ENCODE measurements at regions not wholly inside any gene's neighbourhood (a gene's known extent, or its start where the extent isn't known, plus 50 kb on each side); places are given as distances from the start of the nearest gene placed in this dataset.

- DNase-seq (ENCODE audit: low read depth, low spot score) = no peak
- Histone ChIP-seq H3K36me3 (ENCODE audit: control insufficient read depth in 2 of 2, extremely low read depth in 1 of 2, insufficient read depth in 2 of 2, low read length in 2 of 2) (no peaks in the 10 kb centered on the region), H3K4me1 (ENCODE audit: control insufficient read depth, extremely low read depth, insufficient read depth, low read length) (no peaks in the 10 kb centered on the region), H3K9me3 (ENCODE audit: control insufficient read depth, low read depth, low read length) (peaks cover 2% of the 10 kb centered on the region), H3K27ac (ENCODE audit: control insufficient read depth, insufficient read depth, low read length) (no peak overlapping the region), H2AFZ (ENCODE audit: control insufficient read depth, low read length) (no peak overlapping the region), H4K20me1 (ENCODE audit: control insufficient read depth, extremely low read depth, insufficient read depth, low read length) (no peaks in the 10 kb centered on the region), H3K4me3 (ENCODE audit: control insufficient read depth in 2 of 3, extremely low read depth in 1 of 3, insufficient read depth in 2 of 3, low read depth in 1 of 3, low read length in 3 of 3) (no peak overlapping the region), H3K9me1 (ENCODE audit: control insufficient read depth, extremely low read depth, insufficient read depth, low read length) (no peaks in the 10 kb centered on the region), H3K9ac (ENCODE audit: control insufficient read depth, extremely low read depth, insufficient read depth, low read length) (no peak overlapping the region), H3K4me2 (ENCODE audit: control insufficient read depth, extremely low read depth, insufficient read depth, low read depth, low read length) (no peak overlapping the region), H3K79me2 (ENCODE audit: control insufficient read depth, insufficient read depth, low read length) (no peaks in the 10 kb centered on the region), H3K27me3 (ENCODE audit: control insufficient read depth, extremely low read depth, insufficient read depth, low read length) (no peaks in the 10 kb centered on the region)
- dilution Hi-C loops (cut with MboI; ENCODE audit: extremely low pct_ligation_motif_present, low sequenced_read_pairs) = no loop called here
- TF ChIP-seq CTCF (optimal IDR thresholded peaks at IDR 0.05 in 1 of 3, IDR thresholded peaks at IDR 0.05 in 1 of 3, conservative IDR thresholded peaks at IDR 0.05 in 1 of 3; ENCODE audit: extremely low read depth in 1 of 3, insufficient read depth in 2 of 3, low read length in 3 of 3) (no peak), EZH2 (IDR thresholded peaks at IDR 0.05; ENCODE audit: low read length) (no peak)
- no peak for FAIRE-seq
Measured at GRCh38 chr21:24007592-24007991, 1599.7 kb downstream of the MRPL39 start.

- Histone ChIP-seq H3K4me2 (ENCODE audit: control insufficient read depth, extremely low read depth, insufficient read depth, low read depth, low read length) (no peak overlapping the region), H3K27ac (ENCODE audit: control insufficient read depth, insufficient read depth, low read length) (no peak overlapping the region), H4K20me1 (ENCODE audit: control insufficient read depth, extremely low read depth, insufficient read depth, low read length) (no peaks in the 10 kb centered on the region), H3K9me3 (ENCODE audit: control insufficient read depth, low read depth, low read length) (no peaks in the 10 kb centered on the region), H3K27me3 (ENCODE audit: control insufficient read depth, extremely low read depth, insufficient read depth, low read length) (no peaks in the 10 kb centered on the region), H3K9ac (ENCODE audit: control insufficient read depth, extremely low read depth, insufficient read depth, low read length) (no peak overlapping the region), H3K4me3 (ENCODE audit: control insufficient read depth in 2 of 3, extremely low read depth in 1 of 3, insufficient read depth in 2 of 3, low read depth in 1 of 3, low read length in 3 of 3) (no peak overlapping the region), H3K79me2 (ENCODE audit: control insufficient read depth, insufficient read depth, low read length) (no peaks in the 10 kb centered on the region), H3K9me1 (ENCODE audit: control insufficient read depth, extremely low read depth, insufficient read depth, low read length) (no peaks in the 10 kb centered on the region), H3K4me1 (ENCODE audit: control insufficient read depth, extremely low read depth, insufficient read depth, low read length) (no peaks in the 10 kb centered on the region), H2AFZ (ENCODE audit: control insufficient read depth, low read length) (no peak overlapping the region), H3K36me3 (ENCODE audit: control insufficient read depth in 2 of 2, extremely low read depth in 1 of 2, insufficient read depth in 2 of 2, low read length in 2 of 2) (no peaks in the 10 kb centered on the region)
- dilution Hi-C loops (cut with MboI; ENCODE audit: extremely low pct_ligation_motif_present, low sequenced_read_pairs) = no loop called here
- no peak for FAIRE-seq
- TF ChIP-seq EZH2 (IDR thresholded peaks at IDR 0.05; ENCODE audit: low read length) = no peak
- TF ChIP-seq CTCF (optimal IDR thresholded peaks at IDR 0.05 in 1 of 3, IDR thresholded peaks at IDR 0.05 in 1 of 3, conservative IDR thresholded peaks at IDR 0.05 in 1 of 3; ENCODE audit: extremely low read depth in 1 of 3, insufficient read depth in 2 of 3, low read length in 3 of 3) = no peak
- DNase-seq (ENCODE audit: low read depth, low spot score) = no peak
Measured at GRCh38 chr21:23986987-23987386, 1620.3 kb downstream of the MRPL39 start.

All from keratinocyte (primary cell).